Small intestine (tissue), 7 donors: ENCODE measurements at regions not wholly inside any gene's neighbourhood (a gene's known extent, or its start where the extent isn't known, plus 50 kb on each side); places are given as distances from the start of the nearest gene placed in this dataset.
A peak's percentile ranks its signal among the peaks of the same experiment; 100 is the strongest.
"Not testable (repeated sequence)": the region's sequence is repeated elsewhere in the genome, so short reads cannot be mapped to it uniquely, and the experiment has no call there.

ENCODE experiments used
- DNase-seq, 2 donors: peaks; one replicate each; pipeline versions ENCODE4 v3.0.0 to v3.0.0-alpha.2; 2013
- FAIRE-seq: peaks from 2 replicates; lab custom pipeline; 2012; peaks lifted over from hg19 to GRCh38; lab: Jason Lieb, UNC
- H3K27ac ChIP-seq, 3 donors: one replicate each; pipeline ENCODE4 v1.5.1; 2013; ENCODE audit warnings: low read length in 2 of 3, mild to moderate bottlenecking in 2 of 3, control low read depth in 1 of 3, inconsistent platforms in 1 of 3, low read depth in 1 of 3, moderate library complexity in 1 of 3
- H3K27me3 ChIP-seq, 3 donors: one replicate each; pipeline ENCODE4 v1.6.1; 2013; ENCODE audit warnings: low read length in 3 of 3, inconsistent platforms in 1 of 3; ENCODE audit not compliant: control insufficient read depth in 3 of 3, insufficient read depth in 3 of 3
- H3K36me3 ChIP-seq, 3 donors: one replicate each; pipeline ENCODE4 v1.6.1; 2013; ENCODE audit warnings: low read length in 3 of 3, inconsistent platforms in 1 of 3, low read depth in 1 of 3, mild to moderate bottlenecking in 1 of 3, moderate library complexity in 1 of 3; ENCODE audit not compliant: control insufficient read depth in 3 of 3, insufficient read depth in 2 of 3
- H3K4me1 ChIP-seq, 3 donors: one replicate each; pipeline ENCODE4 v1.6.1; 2013; ENCODE audit warnings: low read length in 2 of 3, inconsistent platforms in 1 of 3, low read depth in 1 of 3, mild to moderate bottlenecking in 1 of 3, moderate library complexity in 1 of 3; ENCODE audit not compliant: control insufficient read depth in 3 of 3, insufficient read depth in 2 of 3
- H3K4me3 ChIP-seq, 3 donors: one replicate each; pipeline ENCODE4 v1.5.1; 2013; ENCODE audit warnings: low read length in 3 of 3, control low read depth in 1 of 3, inconsistent platforms in 1 of 3, low read depth in 1 of 3, mild to moderate bottlenecking in 1 of 3, moderate library complexity in 1 of 3
- H3K9me3 ChIP-seq, 2 donors: one replicate each; pipeline ENCODE4 v1.6.1; 2013; ENCODE audit warnings: low read depth in 1 of 2, low read length in 1 of 2; ENCODE audit not compliant: control insufficient read depth in 2 of 2, insufficient read depth in 1 of 2
- WGBS, 3 donors: extraction: QIAGEN DNeasy Blood & Tissue Kit; methylation state at CpG; one replicate each; pipeline ENCODE4 v1.1.7; 2013; 5-methylcytosine and 5-hydroxymethylcytosine counted together
- donor health status: healthy with polysubstance abuse.
- donor health status: control.
- donor health status: control.
- donor health status: Bipolar disorder and iron deficiency.
- donor health status: healthy.

- WGBS, 3 donors: 88 to 100% (median 94%) methylated on average over 1 of the region's 1 CpG
- H3K4me1 ChIP-seq: no peaks in the 10 kb centered on the region
- no peak overlapping the region for H3K27ac ChIP-seq
- no peak overlapping the region for H3K4me3 ChIP-seq
- H3K9me3 ChIP-seq: no peaks in the 10 kb centered on the region
- H3K27me3 ChIP-seq: no peaks in the 10 kb centered on the region
- H3K36me3 ChIP-seq: no peaks in the 10 kb centered on the region
- DNase-seq (no peak), FAIRE-seq (no peak)
These were observed 108.8 kb upstream of the GRIK1 start for GRCh38 chr21:30048570-30048969.

DNA sequence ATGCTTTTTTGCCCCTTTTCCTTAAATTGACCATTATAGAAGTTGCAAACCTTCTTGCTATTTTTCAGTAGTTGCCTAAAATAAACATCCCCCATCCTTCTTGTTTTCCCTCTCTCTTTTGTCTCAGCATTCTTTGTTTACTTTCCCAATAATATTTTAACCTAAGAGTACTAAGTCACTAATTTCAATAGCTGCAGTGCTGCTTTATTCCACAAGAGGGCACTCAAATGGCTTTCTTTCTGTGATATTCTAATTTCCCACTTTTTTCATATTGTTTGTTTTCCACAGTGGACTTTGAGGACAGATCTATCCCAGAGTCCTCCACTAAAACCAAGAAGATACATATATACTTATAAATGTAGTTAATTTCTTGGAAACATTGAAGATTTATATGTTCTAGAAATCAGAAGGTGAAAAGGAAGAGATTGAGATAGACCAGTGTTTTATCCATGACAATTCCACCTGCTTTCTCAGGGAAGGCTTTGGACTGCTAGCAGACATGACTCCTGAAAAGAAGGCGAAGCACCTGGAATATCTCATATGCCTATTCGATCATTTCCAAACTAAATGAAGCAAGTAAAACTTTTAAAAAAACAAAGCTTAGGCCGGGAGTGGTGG lies 104.8 kb upstream of the GRIK1 start:
- Histone ChIP-seq H3K4me3 (no peak overlapping the region), H3K36me3 (no peaks in the 10 kb centered on the region), H3K27me3 (no peaks in the 10 kb centered on the region), H3K9me3 (no peaks in the 10 kb centered on the region), H3K27ac (no peak overlapping the region), H3K4me1 (no peaks in the 10 kb centered on the region)
- 74 to 82% (median 76%) methylated on average over 3 of the region's 3 CpGs for WGBS, 3 donors
- peak; percentile 7 to 21 for DNase-seq
- no peak for FAIRE-seq

DNA sequence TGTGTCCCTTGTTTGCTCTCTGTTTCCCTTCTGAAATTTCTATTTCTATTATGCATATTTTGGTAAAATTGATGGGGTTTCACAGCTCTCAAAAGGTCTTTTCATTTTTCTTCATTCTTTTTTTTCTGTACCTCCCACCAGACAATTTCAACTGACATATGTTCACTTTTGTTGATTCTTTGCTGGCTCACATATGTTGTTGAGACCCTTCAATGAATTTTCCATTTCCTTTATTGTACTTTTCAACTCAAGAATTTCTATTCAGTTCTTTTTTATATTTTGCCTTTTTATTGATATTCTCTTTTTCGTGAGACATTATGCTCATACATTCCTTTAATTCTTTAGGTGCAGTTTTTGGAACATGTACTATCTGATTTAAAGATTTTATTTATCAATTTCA lies 102.6 kb upstream of the GRIK1 start:
- Histone ChIP-seq H3K4me3 (no peak overlapping the region), H3K9me3 (no peaks in the 10 kb centered on the region), H3K27me3 (no peaks in the 10 kb centered on the region), H3K27ac (no peak overlapping the region), H3K36me3 (no peaks in the 10 kb centered on the region), H3K4me1 (no peaks in the 10 kb centered on the region)
- no peak for FAIRE-seq
- no peak for DNase-seq
- WGBS, 3 donors: 79 to 82% (median 80%) methylated on average over 1 of the region's 1 CpG

DNA sequence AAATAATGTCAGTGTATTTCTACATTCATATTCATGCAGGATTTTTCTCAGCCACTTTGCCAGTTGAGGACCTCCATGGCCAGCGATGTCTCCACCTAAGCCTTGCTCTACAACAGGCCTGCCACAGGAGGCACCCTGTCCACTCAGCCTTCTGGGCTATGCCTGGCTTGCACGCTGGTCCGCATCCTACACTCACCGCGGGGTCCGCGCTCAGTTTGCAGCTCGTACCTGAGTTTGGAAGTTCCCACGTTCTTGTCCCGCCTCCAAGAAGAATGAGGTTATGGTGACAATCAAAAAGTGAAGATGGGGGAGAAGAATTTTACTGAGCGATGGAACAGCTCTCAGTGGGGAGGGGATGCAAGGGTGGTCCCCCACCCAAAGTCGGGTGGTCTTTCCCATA lies 93.6 kb upstream of the GRIK1 start:
- FAIRE-seq: no peak

DNA sequence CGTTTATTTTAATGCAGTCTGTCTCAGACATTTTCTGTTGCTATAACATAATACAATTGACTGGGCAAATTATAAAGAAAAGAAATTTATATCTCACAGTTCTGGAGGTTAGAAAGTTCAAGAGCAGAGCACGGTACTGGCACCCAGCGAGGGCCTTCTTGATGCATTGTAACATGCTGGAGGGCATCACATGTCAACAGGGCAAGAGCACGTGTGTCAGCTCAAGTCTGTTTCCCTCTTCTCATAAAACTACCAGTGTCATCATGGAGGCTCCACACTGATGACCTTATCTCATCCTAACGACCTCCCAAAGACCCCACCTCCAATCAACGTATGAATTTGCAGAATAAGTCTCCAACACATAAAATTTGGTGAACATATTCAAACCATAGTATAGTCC lies 90.6 kb upstream of the GRIK1 start:
- H3K4me3 ChIP-seq: no peak overlapping the region
- H3K27me3 ChIP-seq: no peaks in the 10 kb centered on the region
- no peak for FAIRE-seq
- H3K4me1 ChIP-seq: no peaks in the 10 kb centered on the region
- H3K27ac ChIP-seq: no peak overlapping the region
- H3K36me3 ChIP-seq: no peaks in the 10 kb centered on the region
- WGBS, 3 donors: 59 to 67% (median 67%) methylated on average over 6 of the region's 6 CpGs
- no peak for DNase-seq
- H3K9me3 ChIP-seq: no peaks in the 10 kb centered on the region

More for the DNA sequence above, 93.6 kb upstream of the GRIK1 start:
- no peak overlapping the region for H3K27ac ChIP-seq
- no peaks in the 10 kb centered on the region for H3K4me1 ChIP-seq
- no peak overlapping the region for H3K4me3 ChIP-seq
- no peak for DNase-seq
- no peaks in the 10 kb centered on the region for H3K36me3 ChIP-seq
- 89 to 94% (median 89%) methylated on average over 12 of the region's 12 CpGs for WGBS, 3 donors
- no peaks in the 10 kb centered on the region for H3K27me3 ChIP-seq
- no peaks in the 10 kb centered on the region for H3K9me3 ChIP-seq

GRCh38 chr21:30028537-30028936 lies 88.7 kb upstream of the GRIK1 start:
- H3K27me3 ChIP-seq: no peaks in the 10 kb centered on the region
- no peak for DNase-seq
- WGBS, 3 donors: 64 to 69% (median 65%) methylated on average over 2 of the region's 2 CpGs
- no peaks in the 10 kb centered on the region for H3K4me1 ChIP-seq
- H3K4me3 ChIP-seq: no peak overlapping the region
- H3K27ac ChIP-seq: no peak overlapping the region
- H3K9me3 ChIP-seq: no peaks in the 10 kb centered on the region
- no peak for FAIRE-seq
- no peaks in the 10 kb centered on the region for H3K36me3 ChIP-seq

DNA sequence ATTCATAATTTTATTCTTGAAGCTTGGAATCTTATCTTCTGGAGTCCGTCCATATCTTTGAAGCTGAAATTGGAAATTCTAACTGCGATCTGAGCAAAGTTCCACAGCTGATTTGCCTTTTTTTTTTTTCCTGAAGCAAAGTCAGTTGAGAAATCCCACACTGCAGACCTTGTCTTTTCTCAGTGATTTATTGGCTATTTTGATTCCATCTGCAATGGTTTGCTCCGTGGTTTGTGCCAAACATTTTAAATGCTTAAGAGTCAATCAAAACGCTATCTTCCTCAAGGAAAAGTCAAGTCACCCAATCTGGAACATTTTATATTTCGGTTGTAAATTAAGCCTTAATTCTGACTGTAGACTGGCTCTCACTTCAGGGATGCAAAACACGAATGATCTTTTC lies 88.2 kb upstream of the GRIK1 start:
- 58 to 74% (median 67%) methylated on average over 6 of the region's 6 CpGs for WGBS, 3 donors
- no peaks in the 10 kb centered on the region for H3K27me3 ChIP-seq
- no peak for FAIRE-seq

GRCh38 chr21:30023056-30023455 lies 83.3 kb upstream of the GRIK1 start:
- not testable (repeated sequence) for H3K27ac ChIP-seq, H3K4me1 ChIP-seq, H3K9me3 ChIP-seq, H3K27me3 ChIP-seq, FAIRE-seq, H3K4me3 ChIP-seq, H3K36me3 ChIP-seq, DNase-seq
- WGBS, 3 donors: 79 to 84% (median 79%) methylated on average over 11 of the region's 11 CpGs

More for the DNA sequence above, 88.2 kb upstream of the GRIK1 start:
- no peaks in the 10 kb centered on the region for H3K4me1 ChIP-seq
- no peaks in the 10 kb centered on the region for H3K9me3 ChIP-seq
- H3K27ac ChIP-seq: no peak overlapping the region
- no peak for DNase-seq
- no peaks in the 10 kb centered on the region for H3K36me3 ChIP-seq
- no peak overlapping the region for H3K4me3 ChIP-seq

DNA sequence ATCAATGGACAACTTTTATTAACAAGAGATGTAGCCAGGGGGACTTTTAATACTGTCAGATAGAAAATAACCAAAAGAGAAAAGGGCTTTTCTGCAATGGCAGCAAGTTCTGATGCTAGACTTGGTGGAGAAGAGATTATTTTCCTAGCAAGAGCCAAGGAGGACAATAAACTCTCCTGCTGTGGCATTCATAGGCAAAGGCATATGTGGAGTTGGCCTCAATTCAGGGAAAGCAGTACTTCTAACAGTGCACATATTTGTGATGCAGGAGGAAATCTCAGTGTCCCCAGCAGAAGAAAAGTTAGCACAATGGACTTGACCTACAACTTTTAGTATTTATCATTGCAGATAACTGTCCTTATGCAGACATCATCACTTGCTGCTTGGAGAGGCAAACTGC lies 75.1 kb upstream of the GRIK1 start:
- no peaks in the 10 kb centered on the region for H3K36me3 ChIP-seq
- no peaks in the 10 kb centered on the region for H3K27me3 ChIP-seq
- DNase-seq (no peak), FAIRE-seq (no peak)
- peaks cover 0 to 3% of the 10 kb centered on the region in 2 donors for H3K9me3 ChIP-seq
- no peaks in the 10 kb centered on the region for H3K4me1 ChIP-seq
- H3K4me3 ChIP-seq: no peak overlapping the region
- H3K27ac ChIP-seq: no peak overlapping the region
